NCI-H128 (cell line): ENCODE measurements at regions not wholly inside any gene's neighbourhood (a gene's known extent, or its start where the extent isn't known, plus 50 kb on each side); places are given as distances from the start of the nearest gene placed in this dataset.
"Not testable (repeated sequence)": the region's sequence is repeated elsewhere in the genome, so short reads cannot be mapped to it uniquely, and the experiment has no call there.

Experiments
- DNase-seq: peaks from one replicate; lab custom pipeline; 2025; ENCODE audit not compliant: unreplicated experiment; lab: John Stamatoyannopoulos, UW

- no peak for DNase-seq
Measured at GRCh38 chr7:68911754-68912153, 686.5 kb upstream of the AUTS2 start.

GRCh38 chr7:68914006-68914405 lies 684.3 kb upstream of the AUTS2 start:
- no peak for DNase-seq

DNA sequence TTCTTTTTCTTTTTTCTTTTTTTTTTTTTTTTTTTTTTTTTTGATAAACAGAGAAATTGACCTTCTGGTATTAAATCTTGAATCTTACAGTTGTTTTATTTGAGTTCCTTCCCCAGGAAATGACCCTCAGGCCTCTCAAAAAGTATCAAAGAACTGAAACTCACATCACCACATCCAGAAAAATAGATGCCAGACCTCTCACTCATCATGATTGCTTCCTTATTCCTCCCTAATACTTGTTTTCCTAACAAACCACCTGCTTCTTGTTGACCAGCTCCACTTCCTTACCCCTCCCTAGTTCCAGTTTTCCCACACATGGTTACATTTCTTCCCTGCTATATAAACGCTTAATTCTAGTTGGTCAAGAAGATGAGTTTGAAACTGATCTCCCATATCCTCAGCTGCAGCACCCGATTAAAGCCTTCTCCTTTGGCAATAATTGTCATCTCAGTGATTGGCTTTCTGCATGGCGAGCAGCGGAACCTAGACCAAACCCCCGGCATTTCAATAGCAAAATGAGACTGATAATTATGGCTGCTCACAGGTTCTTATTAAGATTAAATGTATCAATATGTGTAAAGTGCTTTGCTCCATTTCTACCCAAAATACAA lies 681.1 kb upstream of the AUTS2 start:
- DNase-seq: no peak

DNA sequence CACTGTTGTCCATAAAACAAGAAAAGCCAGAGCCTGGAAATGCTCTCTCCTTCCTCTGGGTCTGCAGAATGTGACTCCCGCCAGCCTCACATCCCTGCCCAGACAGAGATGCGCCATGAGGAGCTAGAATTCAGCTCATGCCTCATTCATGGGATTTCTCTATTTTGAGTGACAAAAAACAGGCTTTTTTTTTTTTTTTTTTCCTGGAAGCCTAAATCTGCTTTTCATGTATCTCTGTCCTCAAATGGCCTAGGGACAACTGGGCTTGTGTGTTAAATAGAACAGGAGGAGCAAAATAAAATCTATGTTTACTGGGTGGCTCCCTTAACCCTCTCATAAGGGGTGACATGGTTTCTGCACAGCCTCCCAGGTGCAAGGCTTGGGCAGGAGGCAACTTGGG lies 679.7 kb upstream of the AUTS2 start:
- no peak for DNase-seq

DNA sequence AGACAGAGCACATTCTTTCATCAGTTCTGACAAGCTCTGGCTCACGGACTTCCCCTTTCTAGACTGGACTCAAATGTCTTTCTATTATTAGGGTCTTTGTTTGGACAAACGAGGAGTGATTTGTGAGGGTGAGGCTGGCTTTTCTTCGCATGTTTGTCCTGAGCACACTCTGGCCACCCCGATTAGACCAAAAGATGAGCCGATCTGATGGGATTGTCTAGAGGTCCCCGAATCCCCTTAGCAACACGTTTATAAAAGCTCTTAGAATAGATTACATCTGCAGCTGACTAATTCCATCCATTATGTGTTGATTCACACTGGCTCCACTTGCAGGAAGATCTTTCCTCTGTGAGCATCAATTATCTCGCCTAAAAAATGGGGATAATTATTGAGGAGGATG lies 675.4 kb upstream of the AUTS2 start:
- no peak for DNase-seq

DNA sequence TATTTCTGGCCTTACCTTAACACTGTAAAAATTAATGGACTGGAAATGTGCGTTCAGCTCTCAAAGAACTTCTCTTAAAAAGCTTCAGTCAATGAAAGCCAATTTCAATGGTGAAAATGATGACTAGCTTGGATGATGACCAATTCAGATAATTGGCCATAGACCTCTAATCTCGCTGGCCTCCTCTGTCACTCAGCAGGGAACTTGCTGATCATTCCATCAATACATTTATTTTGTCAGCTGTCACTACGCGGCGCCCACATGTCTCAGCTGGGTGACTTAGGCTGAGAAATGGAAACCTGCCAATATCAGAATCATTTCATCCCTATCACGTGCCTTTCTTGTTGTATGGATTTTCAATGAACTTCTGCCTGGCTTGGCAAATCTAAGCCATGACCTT lies 673.0 kb upstream of the AUTS2 start:
- peak; percentile 8 for DNase-seq

DNA sequence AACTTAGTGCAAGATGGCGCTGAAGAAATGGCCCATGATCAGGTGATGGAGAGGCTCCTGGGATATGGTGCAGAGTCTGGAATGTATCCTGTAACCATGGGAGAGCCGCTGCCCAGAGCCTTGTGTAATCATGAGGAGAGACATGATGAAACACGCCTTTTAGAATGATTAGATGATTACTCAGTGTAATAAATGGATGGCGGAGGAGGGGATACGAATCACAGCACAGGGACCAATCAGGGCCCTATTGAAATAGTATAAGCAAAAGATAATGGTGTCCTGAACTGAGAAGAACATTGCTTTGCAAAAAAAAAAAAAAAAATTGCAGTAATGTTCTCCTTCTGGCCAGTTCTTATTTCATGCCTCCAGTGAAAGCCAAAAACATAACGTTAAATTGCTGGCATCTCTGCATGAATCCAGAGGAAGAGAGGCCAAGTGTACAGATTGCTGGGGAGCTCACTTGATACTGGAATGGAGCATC lies 668.5 kb upstream of the AUTS2 start:
- no peak for DNase-seq

DNA sequence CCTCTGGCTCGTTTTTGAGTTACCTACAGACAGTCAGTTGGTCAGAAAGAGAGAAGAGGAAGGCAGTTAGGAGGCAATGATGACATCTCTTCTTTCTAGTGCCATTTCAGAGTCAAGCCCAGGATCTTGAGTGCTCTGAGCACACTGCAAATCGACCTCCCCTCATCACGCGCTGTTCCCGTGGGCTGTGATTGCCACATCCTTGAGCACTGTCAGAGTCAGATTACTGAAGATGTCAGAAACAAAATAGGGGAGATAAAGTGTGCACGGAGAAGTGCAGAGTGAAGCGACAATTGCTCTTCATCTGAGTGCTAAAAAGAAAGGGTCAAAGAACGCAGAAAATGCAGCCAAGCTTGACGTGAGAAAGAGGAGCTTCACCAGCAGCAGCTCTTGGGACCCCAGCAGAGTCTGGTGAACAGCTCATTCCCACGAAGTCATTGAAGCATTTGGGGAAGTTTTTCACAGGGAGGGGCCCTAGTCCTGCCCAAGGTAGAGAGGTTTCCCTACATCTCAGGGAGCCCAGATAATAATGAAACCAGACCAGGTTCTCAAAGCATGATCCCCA lies 661.7 kb upstream of the AUTS2 start:
- no peak for DNase-seq

DNA sequence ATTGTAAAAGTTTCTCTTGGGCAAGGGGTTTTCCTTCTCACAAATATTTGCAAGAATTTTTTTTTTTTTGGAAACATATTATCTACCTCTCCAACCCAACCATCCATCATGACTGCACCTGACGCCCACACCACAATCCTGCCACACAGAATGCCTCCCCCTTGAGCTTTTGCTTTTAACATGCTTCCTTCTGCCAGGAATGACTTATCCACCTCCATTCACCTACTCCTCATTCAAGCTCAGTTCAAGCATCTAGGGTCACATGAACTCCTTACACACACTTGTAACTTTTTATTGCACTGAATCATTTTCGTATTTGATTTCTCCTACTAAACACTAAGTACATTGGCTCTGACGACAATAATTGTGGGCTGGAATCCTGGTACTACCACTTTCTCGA lies 660.1 kb upstream of the AUTS2 start:
- DNase-seq: no peak

GRCh38 chr7:68943786-68944185 lies 654.5 kb upstream of the AUTS2 start:
- DNase-seq: no peak

- DNase-seq: no peak
Measured at GRCh38 chr7:68955656-68956055, 642.6 kb upstream of the AUTS2 start.

DNA sequence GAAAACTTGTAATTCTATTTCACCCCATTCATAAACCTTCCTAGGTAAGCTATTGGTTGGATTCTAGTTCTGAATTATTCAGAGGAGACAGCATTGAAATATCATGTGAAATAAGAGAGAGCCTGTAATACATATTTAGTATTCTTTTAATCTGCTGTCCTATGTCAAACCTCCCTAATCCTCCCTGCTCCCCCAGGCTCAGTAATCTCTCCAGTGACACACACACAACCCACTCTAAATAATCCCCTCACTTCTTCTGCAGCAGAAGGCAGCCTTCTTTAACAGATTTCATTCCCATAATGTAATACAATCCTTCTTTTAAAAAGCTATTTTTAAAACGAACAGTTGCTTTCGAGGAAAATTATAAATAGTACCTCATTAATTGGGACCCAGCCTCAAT lies 639.7 kb upstream of the AUTS2 start:
- DNase-seq: no peak

- DNase-seq: no peak
Measured at GRCh38 chr7:68963552-68963951, 634.7 kb upstream of the AUTS2 start.

GRCh38 chr7:68964060-68964459 lies 634.2 kb upstream of the AUTS2 start:
- no peak for DNase-seq

DNA sequence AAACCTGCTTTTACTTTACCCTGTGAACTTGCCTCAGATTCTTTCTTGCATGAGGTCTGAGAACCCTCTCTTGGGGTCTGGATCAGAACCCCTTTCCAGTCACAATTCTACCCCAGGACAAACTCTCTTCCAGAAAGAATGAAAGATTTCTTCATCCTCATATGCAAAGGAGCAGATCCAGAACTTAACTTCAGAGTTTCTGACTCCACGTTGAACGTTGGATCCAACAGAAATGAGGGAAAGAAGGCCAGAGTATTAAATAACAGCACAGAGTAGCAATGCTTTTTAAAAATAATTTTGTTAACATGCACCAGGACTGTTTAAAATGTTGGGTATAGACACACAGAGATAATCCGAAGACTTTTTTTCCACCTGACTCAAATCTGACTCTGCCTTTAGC lies 632.9 kb upstream of the AUTS2 start:
- DNase-seq: no peak

DNA sequence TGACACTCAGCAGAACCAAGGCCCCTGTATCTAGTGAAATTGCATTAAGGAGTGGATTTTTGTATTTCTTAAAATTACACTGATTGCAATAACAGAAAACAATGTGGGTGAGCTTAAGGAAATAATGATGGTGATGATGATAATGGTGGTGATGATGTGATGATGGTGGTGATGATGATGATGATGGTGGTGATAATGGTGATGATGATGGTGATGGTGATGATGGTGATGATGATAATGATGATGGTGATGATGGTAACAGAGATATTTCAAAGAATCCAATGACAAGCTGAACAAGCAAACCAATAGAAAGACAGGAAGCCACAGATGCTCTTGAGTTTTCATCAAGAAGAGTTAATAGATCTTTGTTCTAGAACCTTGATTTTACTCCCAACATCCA lies 630.7 kb upstream of the AUTS2 start:
- DNase-seq: no peak

- DNase-seq: no peak
Measured at GRCh38 chr7:68969571-68969970, 628.7 kb upstream of the AUTS2 start.

GRCh38 chr7:68971634-68972340 lies 626.5 kb upstream of the AUTS2 start:
- DNase-seq: no peak

DNA sequence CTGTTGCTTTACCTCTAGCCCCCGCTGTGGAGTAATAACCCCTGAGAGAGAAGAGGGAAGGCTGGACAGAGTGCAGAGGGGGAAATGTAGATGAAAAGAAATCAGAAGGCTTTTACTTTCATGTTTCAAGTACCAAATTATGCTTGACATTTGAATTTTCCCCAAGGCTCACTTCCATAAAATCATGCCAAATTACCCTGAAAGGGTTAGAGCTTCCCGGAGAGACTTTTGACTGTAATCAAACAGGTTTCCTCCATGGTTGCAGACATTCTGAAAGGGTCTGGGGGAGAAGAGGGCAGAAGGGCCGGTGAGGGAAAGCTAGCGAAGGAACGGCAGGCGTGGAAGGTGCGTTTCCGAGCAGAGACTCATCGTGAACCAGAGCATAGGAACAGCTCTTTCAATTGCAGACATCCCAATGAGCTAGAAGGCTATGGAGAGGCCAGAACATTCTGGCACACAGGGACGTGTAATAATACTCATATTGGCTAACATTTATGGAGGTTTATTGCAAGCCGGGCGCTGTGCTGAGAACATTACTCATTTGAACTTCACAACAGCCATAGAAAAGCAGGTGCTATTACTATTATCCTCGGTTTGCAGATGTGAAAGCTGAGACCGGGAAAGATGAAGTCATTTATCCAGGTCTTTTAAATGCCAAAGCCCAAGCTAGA lies 620.8 kb upstream of the AUTS2 start:
- DNase-seq: peak; percentile 3

- no peak for DNase-seq
Measured at GRCh38 chr7:68978710-68979109, 619.6 kb upstream of the AUTS2 start.

GRCh38 chr7:68980011-68980410 lies 618.3 kb upstream of the AUTS2 start:
- no peak for DNase-seq

DNA sequence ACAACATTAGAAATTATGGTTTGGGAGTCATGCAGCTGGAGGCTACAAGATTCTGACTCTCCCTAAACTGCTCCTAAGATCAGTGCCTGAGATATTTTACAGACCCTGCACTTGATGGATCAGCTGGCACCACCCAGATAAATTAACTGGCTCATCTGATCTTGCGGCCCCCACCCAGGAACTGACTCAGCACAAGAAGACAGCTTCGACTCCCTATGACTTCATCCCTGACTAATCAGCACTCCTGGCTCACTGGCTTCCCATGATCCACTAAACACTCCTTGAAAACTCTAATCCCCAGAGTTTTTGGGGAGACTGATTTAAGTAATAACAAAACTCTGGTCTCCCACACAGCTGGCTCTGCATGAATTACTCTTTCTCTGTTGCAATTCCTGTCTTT lies 617.8 kb upstream of the AUTS2 start:
- not testable (repeated sequence) for DNase-seq
